ENCODE measurements at regions not wholly inside any gene's neighbourhood (a gene's known extent, or its start where the extent isn't known, plus 50 kb on each side); places are given as distances from the start of the nearest gene placed in this dataset.

DNA sequence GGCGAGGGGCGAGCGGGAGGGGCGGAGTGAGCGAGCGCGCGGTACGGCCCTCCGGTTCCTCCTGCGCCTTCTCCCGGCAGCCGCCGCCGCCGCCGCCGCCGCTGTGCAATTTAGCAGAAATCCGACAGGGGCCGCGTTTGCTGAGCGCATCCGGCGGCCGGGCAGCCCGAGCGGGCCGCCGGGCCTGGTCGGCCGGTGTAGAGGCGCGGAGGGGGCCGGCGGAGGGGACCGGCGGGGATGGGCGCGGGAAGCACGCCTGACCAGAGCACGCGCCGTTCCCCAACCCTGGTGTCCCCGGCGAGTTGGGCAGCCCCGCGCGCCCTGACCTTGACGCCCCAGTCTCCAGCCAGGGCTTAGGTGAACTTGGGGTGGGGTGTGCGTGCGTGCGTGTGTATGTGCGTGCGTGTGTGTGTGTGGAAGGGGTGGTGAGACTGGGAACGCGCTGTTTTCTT is 144.5 kb upstream of the ZNF536 start:
- no peaks in the 10 kb centered on the region for H3K9me3 ChIP-seq (ENCODE audit: control insufficient read depth, insufficient read depth, low read length)
- H3K4me3 ChIP-seq (ENCODE audit: low read length): no peak overlapping the region
- WGBS (ENCODE audit: insufficient coverage): under 1% methylated on average over 57 of the region's 57 CpGs
- no peak for TF ChIP-seq CTCF (IDR thresholded peaks at IDR 0.05)
- Mint-ChIP-seq H3K27me3 (ENCODE audit: low read depth in 2 of 2) (peaks cover 57 to 71% of the 10 kb centered on the region in 2 donors), H3K4me1 (peaks cover 22 to 30% of the 10 kb centered on the region in 2 donors), H3K36me3 (peaks cover 14% of the 10 kb centered on the region), H3K9me3 (no peaks in the 10 kb centered on the region), H3K27ac (no peak overlapping the region), H3K4me3 (peak overlapping the region; percentile 25)
- H3K4me1 ChIP-seq (ENCODE audit: control insufficient read depth, insufficient read depth, low read length): peaks cover 17% of the 10 kb centered on the region
- peaks cover 30% of the 10 kb centered on the region for H3K27me3 ChIP-seq (ENCODE audit: control insufficient read depth, insufficient read depth, low read length)
- ATAC-seq: peak; percentile 38 to 80 (median 46)
- intact Hi-C loops (cut with micrococcal nuclease): no loop called here
- no peak overlapping the region for H3K27ac ChIP-seq (ENCODE audit: low read length)
- H3K36me3 ChIP-seq (ENCODE audit: control insufficient read depth, insufficient read depth, low read length): no peaks in the 10 kb centered on the region
- peak in 1 of 2 donors; percentile 14 for DNase-seq

- no peak overlapping the region for H3K27ac Mint-ChIP-seq
- H3K4me3 ChIP-seq (ENCODE audit: low read length): no peak overlapping the region
- H3K27ac ChIP-seq (ENCODE audit: low read length): no peak overlapping the region
- ATAC-seq (no peak), DNase-seq (no peak)
- H3K4me3 Mint-ChIP-seq: peak overlapping the region; percentile 25
- no peaks in the 10 kb centered on the region for H3K36me3 ChIP-seq (ENCODE audit: control insufficient read depth, insufficient read depth, low read length)
- peaks cover 17% of the 10 kb centered on the region for H3K4me1 ChIP-seq (ENCODE audit: control insufficient read depth, insufficient read depth, low read length)
- no peaks in the 10 kb centered on the region for H3K9me3 ChIP-seq (ENCODE audit: control insufficient read depth, insufficient read depth, low read length)
- peaks cover 9% of the 10 kb centered on the region for H3K36me3 Mint-ChIP-seq
- H3K27me3 Mint-ChIP-seq (ENCODE audit: low read depth in 2 of 2): peaks cover 55 to 68% of the 10 kb centered on the region in 2 donors
- peaks cover 22 to 26% of the 10 kb centered on the region in 2 donors for H3K4me1 Mint-ChIP-seq
- intact Hi-C loops (cut with micrococcal nuclease): no loop called here
- 1% methylated on average over 61 of the region's 62 CpGs for WGBS (ENCODE audit: insufficient coverage)
- no peaks in the 10 kb centered on the region for H3K9me3 Mint-ChIP-seq
- TF ChIP-seq CTCF (IDR thresholded peaks at IDR 0.05): no peak
- peaks cover 27% of the 10 kb centered on the region for H3K27me3 ChIP-seq (ENCODE audit: control insufficient read depth, insufficient read depth, low read length)
These were observed 143.9 kb upstream of the ZNF536 start for GRCh38 chr19:30228113-30228834.

DNA sequence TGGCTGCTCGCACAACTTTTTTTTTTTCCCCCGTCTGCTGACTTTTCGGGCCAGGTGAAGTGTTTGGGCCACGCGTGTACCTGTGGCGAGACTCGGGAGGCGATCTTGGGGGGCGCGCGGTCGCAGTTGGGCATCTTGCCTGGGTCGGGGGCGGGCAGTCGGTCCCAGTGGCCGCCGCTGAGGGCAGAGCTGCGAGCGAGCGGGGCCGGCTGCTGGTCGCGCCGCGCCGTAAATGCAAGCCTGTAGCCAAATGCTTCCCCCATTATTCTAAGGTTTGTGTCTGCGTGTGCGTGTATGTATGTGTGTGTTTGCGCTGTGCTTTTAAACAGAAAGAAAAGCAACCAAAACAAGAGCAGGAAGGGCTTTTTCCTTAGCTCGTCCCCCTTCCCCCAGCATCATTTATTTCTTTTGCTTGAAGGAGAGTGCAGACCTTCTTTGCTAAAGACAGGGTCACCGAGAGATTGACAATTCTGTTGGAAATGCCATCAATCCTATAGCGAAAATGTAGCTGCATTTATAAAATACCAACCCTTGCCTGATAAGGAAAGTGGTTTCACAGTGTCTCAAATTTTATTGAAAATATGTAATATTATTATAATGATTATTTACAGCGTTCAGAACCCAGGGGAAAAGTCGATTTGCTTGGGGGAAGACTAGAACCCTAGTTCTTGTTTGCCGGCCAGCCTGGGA is 143.2 kb upstream of the ZNF536 start:
- DNase-seq: no peak
- H3K4me3 Mint-ChIP-seq: peak overlapping the region; percentile 55
- H3K27me3 Mint-ChIP-seq (ENCODE audit: low read depth in 2 of 2): peaks cover 49 to 61% of the 10 kb centered on the region in 2 donors
- Histone ChIP-seq H3K27ac (ENCODE audit: low read length) (no peak overlapping the region), H3K36me3 (ENCODE audit: control insufficient read depth, insufficient read depth, low read length) (no peaks in the 10 kb centered on the region), H3K4me1 (ENCODE audit: control insufficient read depth, insufficient read depth, low read length) (peaks cover 17% of the 10 kb centered on the region), H3K9me3 (ENCODE audit: control insufficient read depth, insufficient read depth, low read length) (no peaks in the 10 kb centered on the region), H3K4me3 (ENCODE audit: low read length) (no peak overlapping the region), H3K27me3 (ENCODE audit: control insufficient read depth, insufficient read depth, low read length) (peaks cover 27% of the 10 kb centered on the region)
- WGBS (ENCODE audit: insufficient coverage): 5% methylated on average over 29 of the region's 35 CpGs
- peaks cover 21 to 22% of the 10 kb centered on the region in 2 donors for H3K4me1 Mint-ChIP-seq
- H3K36me3 Mint-ChIP-seq: peaks cover 7% of the 10 kb centered on the region
- no peak for ATAC-seq
- TF ChIP-seq CTCF (IDR thresholded peaks at IDR 0.05): no peak
- no peaks in the 10 kb centered on the region for H3K9me3 Mint-ChIP-seq
- no peak overlapping the region for H3K27ac Mint-ChIP-seq
- intact Hi-C loops (cut with micrococcal nuclease): no loop called here
